ENCODE measurements at regions not wholly inside any gene's neighbourhood (a gene's known extent, or its start where the extent isn't known, plus 50 kb on each side); places are given as distances from the start of the nearest gene placed in this dataset.

GRCh38 chr6:146957181-146958093, 246.8 kb upstream of the STXBP5 start:
- CTCF ChIA-PET, result no interaction called here
- POLR2A ChIA-PET, result interaction anchor here (0.6 kb wide), 1 partner anchor 170 kb away, joined by 3 read pairs; no protein-coding TSS in a partner anchor
- DNase-seq (ENCODE audit: low read depth, low spot score) (no peak), ATAC-seq (no peak), FAIRE-seq (no peak)
- Histone ChIP-seq H4K20me1 (ENCODE audit: control insufficient read depth, insufficient read depth) (no peaks in the 10 kb centered on the region), H3K9ac (ENCODE audit: control insufficient read depth, insufficient read depth, low read length) (no peak overlapping the region), H3K79me2 (ENCODE audit: control insufficient read depth, insufficient read depth, low read length) (no peaks in the 10 kb centered on the region), H3K27me3 (replicated peaks in 1 of 2; ENCODE audit: control insufficient read depth in 2 of 2, insufficient read depth in 2 of 2, low read length in 1 of 2) (no peaks in the 10 kb centered on the region), H3K4me3 (no peak overlapping the region), H3K36me3 (ENCODE audit: control insufficient read depth in 2 of 2, insufficient read depth in 2 of 2, low read length in 1 of 2) (no peaks in the 10 kb centered on the region), H3K27ac (ENCODE audit: control insufficient read depth, insufficient read depth) (no peak overlapping the region), H3K9me3 (replicated peaks; ENCODE audit: control insufficient read depth, insufficient read depth, low read length) (no peaks in the 10 kb centered on the region), H3K4me1 (ENCODE audit: control insufficient read depth, insufficient read depth, low read length) (no peaks in the 10 kb centered on the region), H3K4me2 (ENCODE audit: control insufficient read depth, insufficient read depth) (no peak overlapping the region), H2AFZ (ENCODE audit: control insufficient read depth, low read depth, low read length) (no peak overlapping the region)
- in situ Hi-C loops (cut with MboI) (no loop called here), intact Hi-C loops (cut with micrococcal nuclease; ENCODE audit: unreplicated experiment) (no loop called here)
- no TSS peak for BruUV-seq (replicated peaks)
- TF ChIP-seq RCOR1 (conservative IDR thresholded peaks at IDR 0.05; ENCODE audit: low read depth, low read length) (no peak), POLR2AphosphoS5 (IDR thresholded peaks at IDR 0.05; ENCODE audit: low read length) (no peak), RAD21 (IDR thresholded peaks at IDR 0.05; ENCODE audit: insufficient read depth, low read depth, low read length) (no peak), RBBP5 (conservative IDR thresholded peaks at IDR 0.05) (no peak), E4F1 (IDR thresholded peaks at IDR 0.05; ENCODE audit: borderline replicate concordance, partially characterized antibody) (no peak), ZBED1 (IDR thresholded peaks at IDR 0.05; ENCODE audit: borderline replicate concordance) (no peak), KLF5 (IDR thresholded peaks at IDR 0.05; ENCODE audit: partially characterized antibody) (no peak), TARDBP (IDR thresholded peaks at IDR 0.05; ENCODE audit: borderline replicate concordance) (no peak), NBN (IDR thresholded peaks at IDR 0.05) (no peak)
- TF ChIP-seq, protein P1, sequence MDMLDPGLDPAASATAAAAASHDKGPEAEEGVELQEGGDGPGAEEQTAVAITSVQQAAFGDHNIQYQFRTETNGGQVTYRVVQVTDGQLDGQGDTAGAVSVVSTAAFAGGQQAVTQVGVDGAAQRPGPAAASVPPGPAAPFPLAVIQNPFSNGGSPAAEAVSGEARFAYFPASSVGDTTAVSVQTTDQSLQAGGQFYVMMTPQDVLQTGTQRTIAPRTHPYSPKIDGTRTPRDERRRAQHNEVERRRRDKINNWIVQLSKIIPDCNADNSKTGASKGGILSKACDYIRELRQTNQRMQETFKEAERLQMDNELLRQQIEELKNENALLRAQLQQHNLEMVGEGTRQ (IDR thresholded peaks at IDR 0.05; ENCODE audit: borderline replicate concordance, low read depth, low read length), result no peak
- TF ChIP-seq, protein P2, sequence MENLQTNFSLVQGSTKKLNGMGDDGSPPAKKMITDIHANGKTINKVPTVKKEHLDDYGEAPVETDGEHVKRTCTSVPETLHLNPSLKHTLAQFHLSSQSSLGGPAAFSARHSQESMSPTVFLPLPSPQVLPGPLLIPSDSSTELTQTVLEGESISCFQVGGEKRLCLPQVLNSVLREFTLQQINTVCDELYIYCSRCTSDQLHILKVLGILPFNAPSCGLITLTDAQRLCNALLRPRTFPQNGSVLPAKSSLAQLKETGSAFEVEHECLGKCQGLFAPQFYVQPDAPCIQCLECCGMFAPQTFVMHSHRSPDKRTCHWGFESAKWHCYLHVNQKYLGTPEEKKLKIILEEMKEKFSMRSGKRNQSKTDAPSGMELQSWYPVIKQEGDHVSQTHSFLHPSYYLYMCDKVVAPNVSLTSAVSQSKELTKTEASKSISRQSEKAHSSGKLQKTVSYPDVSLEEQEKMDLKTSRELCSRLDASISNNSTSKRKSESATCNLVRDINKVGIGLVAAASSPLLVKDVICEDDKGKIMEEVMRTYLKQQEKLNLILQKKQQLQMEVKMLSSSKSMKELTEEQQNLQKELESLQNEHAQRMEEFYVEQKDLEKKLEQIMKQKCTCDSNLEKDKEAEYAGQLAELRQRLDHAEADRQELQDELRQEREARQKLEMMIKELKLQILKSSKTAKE (IDR thresholded peaks at IDR 0.05; ENCODE audit: low read depth, poor library complexity, severe bottlenecking), result no peak
- RAD21 ChIA-PET (ENCODE audit: unreplicated experiment), result no interaction called here
- WGBS (ENCODE audit: insufficient coverage, insufficient replicate concordance, low lambda C conversion rate, missing lambda C conversion rate), result 12% methylated on average over 5 of the region's 5 CpGs
- SMC1A ChIA-PET (ENCODE audit: uncharacterized antibody, unreplicated experiment), result no interaction called here

Measured in GM12878 (cell line).